ENCODE measurements at regions not wholly inside any gene's neighbourhood (a gene's known extent, or its start where the extent isn't known, plus 50 kb on each side); places are given as distances from the start of the nearest gene placed in this dataset.

DNA sequence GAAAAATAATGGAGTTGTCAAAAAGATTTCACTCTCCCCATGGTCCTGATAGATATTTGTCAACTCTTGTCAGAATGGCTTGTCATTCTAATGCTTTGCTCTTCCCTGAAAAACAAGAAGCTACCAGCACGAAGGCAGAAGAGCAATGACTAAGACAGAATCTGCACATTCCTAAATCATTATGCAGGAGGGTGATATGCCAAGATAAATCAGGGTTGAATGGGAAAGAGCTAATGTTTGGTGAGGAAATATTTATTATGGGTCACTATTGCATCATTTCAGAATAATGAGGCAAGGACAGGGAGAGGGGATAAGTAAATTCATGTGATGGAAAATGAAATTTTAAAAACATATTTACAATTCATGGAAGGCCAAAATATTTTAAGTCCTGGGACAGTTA is 297.5 kb upstream of the XYLT1 start:
- ChIA-PET POLR2A (no interaction called here), CTCF (interaction anchor here (0.6 kb wide), 1 partner anchor 17 kb away, joined by 3 read pairs; no protein-coding TSS in a partner anchor)
- Histone ChIP-seq H3K27me3 (ENCODE audit: control insufficient read depth, insufficient read depth, low read length) (no peaks in the 10 kb centered on the region), H3K36me3 (ENCODE audit: control insufficient read depth, insufficient read depth, low read length) (no peaks in the 10 kb centered on the region), H3K4me3 (ENCODE audit: low read depth, low read length) (no peak overlapping the region)
- no peak for TF ChIP-seq CTCF (IDR thresholded peaks at IDR 0.05; ENCODE audit: insufficient read depth, low read depth, low read length)
- peak; percentile 68 for DNase-seq (ENCODE audit: low read depth)

DNA sequence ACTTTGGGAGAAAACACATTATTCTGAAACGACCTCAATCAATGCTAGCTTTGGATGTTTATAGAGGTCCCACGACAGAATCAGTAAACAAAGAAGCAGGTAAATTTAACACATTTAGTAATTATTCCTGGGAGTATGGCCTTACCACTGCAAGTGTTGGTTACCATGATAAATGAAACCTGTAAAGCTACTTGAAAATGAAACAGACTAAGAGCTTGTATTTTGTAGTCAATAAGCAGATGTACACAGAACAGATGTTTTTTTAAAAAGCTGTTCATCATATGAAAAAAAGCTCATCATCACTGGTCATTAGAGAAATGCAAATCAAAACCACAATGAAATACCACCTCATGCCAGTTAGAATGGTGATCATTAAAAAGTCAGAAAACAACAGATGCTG is 295.3 kb upstream of the XYLT1 start:
- H3K27me3 ChIP-seq (ENCODE audit: control insufficient read depth, insufficient read depth, low read length): no peaks in the 10 kb centered on the region
- no peak for TF ChIP-seq CTCF (IDR thresholded peaks at IDR 0.05; ENCODE audit: insufficient read depth, low read depth, low read length)
- DNase-seq (ENCODE audit: low read depth): no peak
- CTCF ChIA-PET: no interaction called here
- no peaks in the 10 kb centered on the region for H3K36me3 ChIP-seq (ENCODE audit: control insufficient read depth, insufficient read depth, low read length)
- no peak overlapping the region for H3K4me3 ChIP-seq (ENCODE audit: low read depth, low read length)
- POLR2A ChIA-PET: no interaction called here

GRCh38 chr16:17759451-17760390 is 289.0 kb upstream of the XYLT1 start:
- no peak for DNase-seq (ENCODE audit: low read depth)
- H3K27me3 ChIP-seq (ENCODE audit: control insufficient read depth, insufficient read depth, low read length): peaks cover 1% of the 10 kb centered on the region; the same call in 1 of the 2 replicates
- no peak overlapping the region for H3K4me3 ChIP-seq (ENCODE audit: low read depth, low read length)
- ChIA-PET CTCF (interaction anchor here (1.1 kb wide), 2 partner anchors 44 to 65 kb away, joined by 3 read pairs; no protein-coding TSS in a partner anchor), POLR2A (no interaction called here)
- no peak for TF ChIP-seq CTCF (IDR thresholded peaks at IDR 0.05; ENCODE audit: insufficient read depth, low read depth, low read length)
- H3K36me3 ChIP-seq (ENCODE audit: control insufficient read depth, insufficient read depth, low read length): no peaks in the 10 kb centered on the region

- DNase-seq (ENCODE audit: low read depth): no peak
- no peak for TF ChIP-seq CTCF (IDR thresholded peaks at IDR 0.05; ENCODE audit: insufficient read depth, low read depth, low read length)
- Histone ChIP-seq H3K36me3 (ENCODE audit: control insufficient read depth, insufficient read depth, low read length) (no peaks in the 10 kb centered on the region), H3K4me3 (ENCODE audit: low read depth, low read length) (no peak overlapping the region), H3K27me3 (ENCODE audit: control insufficient read depth, insufficient read depth, low read length) (peaks cover 1% of the 10 kb centered on the region; the same call in 1 of the 2 replicates)
- POLR2A ChIA-PET: no interaction called here
- CTCF ChIA-PET: no interaction called here
Measured at GRCh38 chr16:17757808-17758207, 287.0 kb upstream of the XYLT1 start.

GRCh38 chr16:17755158-17755557 is 284.4 kb upstream of the XYLT1 start:
- no peak for DNase-seq (ENCODE audit: low read depth)
- POLR2A ChIA-PET: no interaction called here
- no peaks in the 10 kb centered on the region for H3K36me3 ChIP-seq (ENCODE audit: control insufficient read depth, insufficient read depth, low read length)

More at GRCh38 chr16:17755158-17755557, 284.4 kb upstream of the XYLT1 start:
- TF ChIP-seq CTCF (IDR thresholded peaks at IDR 0.05; ENCODE audit: insufficient read depth, low read depth, low read length): no peak
- CTCF ChIA-PET: no interaction called here
- peaks cover 1% of the 10 kb centered on the region; the same call in 1 of the 2 replicates for H3K27me3 ChIP-seq (ENCODE audit: control insufficient read depth, insufficient read depth, low read length)
- H3K4me3 ChIP-seq (ENCODE audit: low read depth, low read length): no peak overlapping the region
